NT2/D1 (cell line): ENCODE measurements at regions not wholly inside any gene's neighbourhood (a gene's known extent, or its start where the extent isn't known, plus 50 kb on each side); places are given as distances from the start of the nearest gene placed in this dataset.

Experiments
- SUZ12 ChIP-seq: IDR thresholded peaks from 2 replicates; pipeline ENCODE4 v1.6.1; 2011; ENCODE audit not compliant: insufficient read length, insufficient read depth; ENCODE audit errors: extremely low read depth
- YY1 ChIP-seq: IDR thresholded peaks from 2 replicates; pipeline ENCODE4 v1.6.1; 2011; ENCODE audit not compliant: insufficient read length, insufficient read depth
- ZNF274 ChIP-seq: IDR thresholded peaks from 2 replicates; pipeline ENCODE4 v1.6.1; 2011; ENCODE audit warnings: mild to moderate bottlenecking, low read depth, low read length

GRCh38 chr5:87661784-87662566, 249.2 kb upstream of the CCNH start:
- TF ChIP-seq ZNF274 (no peak), YY1 (no peak), SUZ12 (no peak)
